ENCODE measurements at regions not wholly inside any gene's neighbourhood (a gene's known extent, or its start where the extent isn't known, plus 50 kb on each side); places are given as distances from the start of the nearest gene placed in this dataset.
A peak's percentile ranks its signal among the peaks of the same experiment; 100 is the strongest.

DNA sequence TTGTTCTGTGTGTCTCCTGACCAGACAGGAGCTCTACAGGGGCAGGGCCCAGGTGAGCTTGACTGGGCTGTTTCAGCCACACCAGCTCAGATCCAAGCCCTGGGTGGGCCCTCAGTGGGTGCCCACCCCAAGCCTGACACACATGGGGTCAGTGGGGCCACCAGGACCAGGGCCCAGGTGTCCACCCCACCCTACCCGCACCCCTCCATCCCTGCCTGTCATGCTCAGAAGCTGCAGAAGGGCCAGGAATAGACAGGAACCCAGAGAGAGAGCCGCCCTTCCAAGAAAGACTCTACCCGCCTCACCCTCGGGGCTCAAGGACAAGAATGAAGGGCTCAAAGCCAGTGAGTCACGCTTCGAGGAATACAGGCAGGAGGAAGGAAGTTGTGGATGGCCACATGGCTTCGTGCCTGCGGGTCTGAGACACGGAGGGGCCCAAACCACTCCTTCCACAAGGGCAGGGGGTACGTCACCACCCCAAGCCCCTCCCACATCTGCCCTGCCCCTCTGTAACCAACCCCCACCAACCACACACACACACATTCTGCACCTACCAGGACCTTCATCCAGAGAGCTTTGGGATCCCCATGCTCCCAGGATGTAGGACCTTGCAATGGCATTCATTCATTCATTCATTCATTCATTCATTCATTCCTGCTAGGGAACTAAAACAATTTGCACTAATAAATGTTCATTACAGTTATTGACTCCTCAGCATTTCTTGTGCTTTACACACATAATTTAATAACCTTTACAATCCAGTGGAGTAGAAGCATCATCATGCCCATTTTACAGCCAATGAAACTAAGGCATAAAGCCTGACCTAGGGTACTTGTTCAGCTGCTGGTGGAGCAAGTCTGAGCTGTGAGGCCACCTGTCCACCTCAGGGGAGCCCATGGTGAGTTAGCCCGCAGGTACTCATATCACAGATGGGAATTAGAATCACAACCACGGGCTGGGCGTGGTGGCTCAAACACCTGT lies 55.9 kb upstream of the STXBP1 start (continued):
- TF ChIP-seq, protein P1, sequence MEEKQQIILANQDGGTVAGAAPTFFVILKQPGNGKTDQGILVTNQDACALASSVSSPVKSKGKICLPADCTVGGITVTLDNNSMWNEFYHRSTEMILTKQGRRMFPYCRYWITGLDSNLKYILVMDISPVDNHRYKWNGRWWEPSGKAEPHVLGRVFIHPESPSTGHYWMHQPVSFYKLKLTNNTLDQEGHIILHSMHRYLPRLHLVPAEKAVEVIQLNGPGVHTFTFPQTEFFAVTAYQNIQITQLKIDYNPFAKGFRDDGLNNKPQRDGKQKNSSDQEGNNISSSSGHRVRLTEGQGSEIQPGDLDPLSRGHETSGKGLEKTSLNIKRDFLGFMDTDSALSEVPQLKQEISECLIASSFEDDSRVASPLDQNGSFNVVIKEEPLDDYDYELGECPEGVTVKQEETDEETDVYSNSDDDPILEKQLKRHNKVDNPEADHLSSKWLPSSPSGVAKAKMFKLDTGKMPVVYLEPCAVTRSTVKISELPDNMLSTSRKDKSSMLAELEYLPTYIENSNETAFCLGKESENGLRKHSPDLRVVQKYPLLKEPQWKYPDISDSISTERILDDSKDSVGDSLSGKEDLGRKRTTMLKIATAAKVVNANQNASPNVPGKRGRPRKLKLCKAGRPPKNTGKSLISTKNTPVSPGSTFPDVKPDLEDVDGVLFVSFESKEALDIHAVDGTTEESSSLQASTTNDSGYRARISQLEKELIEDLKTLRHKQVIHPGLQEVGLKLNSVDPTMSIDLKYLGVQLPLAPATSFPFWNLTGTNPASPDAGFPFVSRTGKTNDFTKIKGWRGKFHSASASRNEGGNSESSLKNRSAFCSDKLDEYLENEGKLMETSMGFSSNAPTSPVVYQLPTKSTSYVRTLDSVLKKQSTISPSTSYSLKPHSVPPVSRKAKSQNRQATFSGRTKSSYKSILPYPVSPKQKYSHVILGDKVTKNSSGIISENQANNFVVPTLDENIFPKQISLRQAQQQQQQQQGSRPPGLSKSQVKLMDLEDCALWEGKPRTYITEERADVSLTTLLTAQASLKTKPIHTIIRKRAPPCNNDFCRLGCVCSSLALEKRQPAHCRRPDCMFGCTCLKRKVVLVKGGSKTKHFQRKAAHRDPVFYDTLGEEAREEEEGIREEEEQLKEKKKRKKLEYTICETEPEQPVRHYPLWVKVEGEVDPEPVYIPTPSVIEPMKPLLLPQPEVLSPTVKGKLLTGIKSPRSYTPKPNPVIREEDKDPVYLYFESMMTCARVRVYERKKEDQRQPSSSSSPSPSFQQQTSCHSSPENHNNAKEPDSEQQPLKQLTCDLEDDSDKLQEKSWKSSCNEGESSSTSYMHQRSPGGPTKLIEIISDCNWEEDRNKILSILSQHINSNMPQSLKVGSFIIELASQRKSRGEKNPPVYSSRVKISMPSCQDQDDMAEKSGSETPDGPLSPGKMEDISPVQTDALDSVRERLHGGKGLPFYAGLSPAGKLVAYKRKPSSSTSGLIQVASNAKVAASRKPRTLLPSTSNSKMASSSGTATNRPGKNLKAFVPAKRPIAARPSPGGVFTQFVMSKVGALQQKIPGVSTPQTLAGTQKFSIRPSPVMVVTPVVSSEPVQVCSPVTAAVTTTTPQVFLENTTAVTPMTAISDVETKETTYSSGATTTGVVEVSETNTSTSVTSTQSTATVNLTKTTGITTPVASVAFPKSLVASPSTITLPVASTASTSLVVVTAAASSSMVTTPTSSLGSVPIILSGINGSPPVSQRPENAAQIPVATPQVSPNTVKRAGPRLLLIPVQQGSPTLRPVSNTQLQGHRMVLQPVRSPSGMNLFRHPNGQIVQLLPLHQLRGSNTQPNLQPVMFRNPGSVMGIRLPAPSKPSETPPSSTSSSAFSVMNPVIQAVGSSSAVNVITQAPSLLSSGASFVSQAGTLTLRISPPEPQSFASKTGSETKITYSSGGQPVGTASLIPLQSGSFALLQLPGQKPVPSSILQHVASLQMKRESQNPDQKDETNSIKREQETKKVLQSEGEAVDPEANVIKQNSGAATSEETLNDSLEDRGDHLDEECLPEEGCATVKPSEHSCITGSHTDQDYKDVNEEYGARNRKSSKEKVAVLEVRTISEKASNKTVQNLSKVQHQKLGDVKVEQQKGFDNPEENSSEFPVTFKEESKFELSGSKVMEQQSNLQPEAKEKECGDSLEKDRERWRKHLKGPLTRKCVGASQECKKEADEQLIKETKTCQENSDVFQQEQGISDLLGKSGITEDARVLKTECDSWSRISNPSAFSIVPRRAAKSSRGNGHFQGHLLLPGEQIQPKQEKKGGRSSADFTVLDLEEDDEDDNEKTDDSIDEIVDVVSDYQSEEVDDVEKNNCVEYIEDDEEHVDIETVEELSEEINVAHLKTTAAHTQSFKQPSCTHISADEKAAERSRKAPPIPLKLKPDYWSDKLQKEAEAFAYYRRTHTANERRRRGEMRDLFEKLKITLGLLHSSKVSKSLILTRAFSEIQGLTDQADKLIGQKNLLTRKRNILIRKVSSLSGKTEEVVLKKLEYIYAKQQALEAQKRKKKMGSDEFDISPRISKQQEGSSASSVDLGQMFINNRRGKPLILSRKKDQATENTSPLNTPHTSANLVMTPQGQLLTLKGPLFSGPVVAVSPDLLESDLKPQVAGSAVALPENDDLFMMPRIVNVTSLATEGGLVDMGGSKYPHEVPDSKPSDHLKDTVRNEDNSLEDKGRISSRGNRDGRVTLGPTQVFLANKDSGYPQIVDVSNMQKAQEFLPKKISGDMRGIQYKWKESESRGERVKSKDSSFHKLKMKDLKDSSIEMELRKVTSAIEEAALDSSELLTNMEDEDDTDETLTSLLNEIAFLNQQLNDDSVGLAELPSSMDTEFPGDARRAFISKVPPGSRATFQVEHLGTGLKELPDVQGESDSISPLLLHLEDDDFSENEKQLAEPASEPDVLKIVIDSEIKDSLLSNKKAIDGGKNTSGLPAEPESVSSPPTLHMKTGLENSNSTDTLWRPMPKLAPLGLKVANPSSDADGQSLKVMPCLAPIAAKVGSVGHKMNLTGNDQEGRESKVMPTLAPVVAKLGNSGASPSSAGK (IDR thresholded peaks at IDR 0.05), result peak; percentile 81
- TF ChIP-seq POLR2AphosphoS5 (IDR thresholded peaks at IDR 0.05; ENCODE audit: control insufficient read depth, insufficient read depth, low read depth, low read length) (peak; percentile 28; the same call in 1 of the 2 replicates), CBX3 (IDR thresholded peaks at IDR 0.05; ENCODE audit: borderline replicate concordance in 1 of 2, low read length in 2 of 2) (0 out of 3 replicates have a peak, but pooled peaks of 1 of the 2 experiments have one; percentile 27), USF1 (CRISPR knock-in tag; IDR thresholded peaks at IDR 0.05) (peak; percentile 59), C11orf30 (IDR thresholded peaks at IDR 0.05; ENCODE audit: low read depth) (peak; percentile 70), ESRRA (IDR thresholded peaks at IDR 0.05; ENCODE audit: borderline replicate concordance, low read depth) (0 out of 2 replicates have a peak, but pooled peaks have one; percentile 25), NUFIP1 (IDR thresholded peaks at IDR 0.05; ENCODE audit: partially characterized antibody) (no peak), NR2C1 (IDR thresholded peaks at IDR 0.05) (no peak), NR2C1 (tag; IDR thresholded peaks at IDR 0.05) (0 out of 2 replicates have a peak, but pooled peaks have one; percentile 13)
